ENCODE measurements at regions not wholly inside any gene's neighbourhood (a gene's known extent, or its start where the extent isn't known, plus 50 kb on each side); places are given as distances from the start of the nearest gene placed in this dataset.

- ATAC-seq (ENCODE audit: low read depth) (no peak), DNase-seq (no peak)
- Histone ChIP-seq H2BK15ac (ENCODE audit: low read depth, low read length) (no peak overlapping the region), H3K27ac (ENCODE audit: insufficient read depth, low read length) (no peak overlapping the region), H2AK9ac (replicated peaks; ENCODE audit: low read depth, low read length, poor library complexity) (no peak overlapping the region), H4K20me1 (ENCODE audit: insufficient read depth, low read length) (no peaks in the 10 kb centered on the region), H3K79me1 (ENCODE audit: low read depth in 1 of 2, low read length in 2 of 2) (no peaks in the 10 kb centered on the region), H3K4me3 (ENCODE audit: insufficient read depth, low read depth, low read length) (no peak overlapping the region), H3K27me3 (ENCODE audit: control insufficient read depth, insufficient read depth, low read length) (peaks cover 15% of the 10 kb centered on the region), H3K9me1 (ENCODE audit: insufficient read depth, low read length) (no peaks in the 10 kb centered on the region), H4K8ac (ENCODE audit: low read depth in 2 of 2, low read length in 2 of 2) (no peak overlapping the region), H4K91ac (ENCODE audit: insufficient read depth, low read depth, low read length) (no peak overlapping the region), H2AFZ (replicated peaks; ENCODE audit: low read length, poor library complexity) (no peak overlapping the region), H3K56ac (ENCODE audit: extremely low read depth, insufficient read depth, low read length) (no peak overlapping the region), H2BK20ac (ENCODE audit: low read depth, low read length) (no peak overlapping the region), H3K9me3 (ENCODE audit: control insufficient read depth, insufficient read depth, low read length) (no peaks in the 10 kb centered on the region), H3K4ac (ENCODE audit: low read depth, low read length) (no peak overlapping the region), H3K18ac (ENCODE audit: low read depth, low read length) (no peak overlapping the region), H3K23ac (ENCODE audit: low read depth, low read length) (no peak overlapping the region), H3K9ac (ENCODE audit: low read depth, low read length) (no peak overlapping the region), H4K5ac (ENCODE audit: low read depth, low read length) (no peak overlapping the region), H2BK120ac (ENCODE audit: low read depth, low read length) (no peak overlapping the region), H3K14ac (replicated peaks; ENCODE audit: low read depth, low read length) (no peak overlapping the region), H3K4me1 (ENCODE audit: control insufficient read depth, insufficient read depth, low read length) (no peaks in the 10 kb centered on the region), H3K36me3 (ENCODE audit: control insufficient read depth, insufficient read depth, low read length) (no peaks in the 10 kb centered on the region), H2BK5ac (ENCODE audit: low read depth, low read length, poor library complexity, severe bottlenecking) (no peak overlapping the region), H3K4me2 (ENCODE audit: low read depth, low read length) (no peak overlapping the region), H2AK5ac (ENCODE audit: low read depth, low read length) (no peak overlapping the region)
- ChIA-PET CTCF (interaction anchor here (0.6 kb wide), 1 partner anchor 522 kb away, joined by 3 read pairs; no protein-coding TSS in a partner anchor), POLR2A (ENCODE audit: unreplicated experiment) (no interaction called here)
- intact Hi-C loops (cut with micrococcal nuclease) = no loop called here
- in situ Hi-C loops (cut with MboI; ENCODE audit: low sequenced_read_pairs) = no loop called here
- dilution Hi-C loops (cut with HindIII; ENCODE audit: low sequenced_read_pairs, unreplicated experiment) = no loop called here
- WGBS, 2 experiments (ENCODE audit: extremely low coverage in 2 of 2, insufficient read length in 1 of 2) = no CpG with 5 or more reads among the region's 2 CpGs
- peak; percentile 52 for TF ChIP-seq NFE2L2 (IDR thresholded peaks at IDR 0.05; ENCODE audit: low read depth, low read length)
- TF ChIP-seq POLR2A (IDR thresholded peaks at IDR 0.05; ENCODE audit: low read depth, low read length) = no peak
- no peak for TF ChIP-seq MAZ (IDR thresholded peaks at IDR 0.05; ENCODE audit: borderline replicate concordance, low read depth, low read length)
- TF ChIP-seq MAFK (IDR thresholded peaks at IDR 0.05; ENCODE audit: low read depth, low read length) = no peak
- no peak for TF ChIP-seq MXI1 (IDR thresholded peaks at IDR 0.05; ENCODE audit: borderline replicate concordance, low read depth, low read length)
- BruUV-seq (replicated peaks) = no TSS peak
Measured at GRCh38 chr2:106041150-106041549, 153.0 kb downstream of the UXS1 start.
